Left lobe of liver (tissue), 2 donors: ENCODE measurements at regions not wholly inside any gene's neighbourhood (a gene's known extent, or its start where the extent isn't known, plus 50 kb on each side); places are given as distances from the start of the nearest gene placed in this dataset.
"Not testable (repeated sequence)": the region's sequence is repeated elsewhere in the genome, so short reads cannot be mapped to it uniquely, and the experiment has no call there.

ENCODE experiments used
- ATAC-seq: fragments of 200-7000 bp; cut with Tn5 transposase; one replicate; pipeline ENCODE4 v1.9.1; 2020; ENCODE audit warnings: mild to moderate bottlenecking, moderate library complexity
- DNase-seq: peaks from one replicate; pipeline ENCODE4 v3.0.0-alpha.2; 2020; ENCODE audit warnings: low spot score
- donor health status: DM: no; HTN: no; CAD: no; lungs with moderate emphysema.
- donor health status: DM: no; HTN: yes; CAD: no.

GRCh38 chr14:21964180-21964579, 290.6 kb upstream of the OR4E1 start:
- ATAC-seq, result no peak

GRCh38 chr14:21960636-21961035, 287.0 kb upstream of the OR4E1 start:
- ATAC-seq, result no peak
- no peak for DNase-seq

More at GRCh38 chr14:21964180-21964579, 290.6 kb upstream of the OR4E1 start:
- DNase-seq, result no peak

GRCh38 chr14:21941885-21942284, 268.3 kb upstream of the OR4E1 start:
- ATAC-seq, result no peak
- DNase-seq, result no peak

GRCh38 chr14:21940887-21941856, 267.6 kb upstream of the OR4E1 start:
- DNase-seq, result no peak
- peak; percentile 67 for ATAC-seq

GRCh38 chr14:21939836-21940235, 266.2 kb upstream of the OR4E1 start:
- no peak for ATAC-seq

GRCh38 chr14:21937996-21938395, 264.4 kb upstream of the OR4E1 start:
- ATAC-seq, result no peak
- DNase-seq, result no peak

More at GRCh38 chr14:21939836-21940235, 266.2 kb upstream of the OR4E1 start:
- DNase-seq, result no peak

GRCh38 chr14:21933681-21934080, 260.1 kb upstream of the OR4E1 start:
- peak; percentile 37 for ATAC-seq
- DNase-seq, result no peak

- DNase-seq (no peak), ATAC-seq (no peak)
Measured at GRCh38 chr14:21924479-21924878, 250.9 kb upstream of the OR4E1 start.

- DNase-seq (no peak), ATAC-seq (no peak)
Measured at GRCh38 chr14:21923820-21924219, 250.2 kb upstream of the OR4E1 start.

GRCh38 chr14:21921453-21921852, 247.8 kb upstream of the OR4E1 start:
- no peak for ATAC-seq
- no peak for DNase-seq

GRCh38 chr14:21917699-21918436, 244.2 kb upstream of the OR4E1 start:
- DNase-seq (no peak), ATAC-seq (peak; percentile 88)

GRCh38 chr14:21915826-21916225, 242.2 kb upstream of the OR4E1 start:
- ATAC-seq, result peak; percentile 67
- no peak for DNase-seq

- DNase-seq, result no peak
- ATAC-seq, result peak; percentile 77
Measured at GRCh38 chr14:21913759-21914158, 240.1 kb upstream of the OR4E1 start.

- DNase-seq (no peak), ATAC-seq (no peak)
Measured at GRCh38 chr14:21912367-21912766, 238.7 kb upstream of the OR4E1 start.

GRCh38 chr14:21911877-21912276, 238.3 kb upstream of the OR4E1 start:
- ATAC-seq, result no peak
- no peak for DNase-seq

- DNase-seq (no peak), ATAC-seq (no peak)
Measured at GRCh38 chr14:21910260-21910659, 236.6 kb upstream of the OR4E1 start.

- DNase-seq, result no peak
- peak; percentile 57 for ATAC-seq
Measured at GRCh38 chr14:21902561-21903181, 229.1 kb upstream of the OR4E1 start.

- ATAC-seq, result not testable (repeated sequence)
Measured at GRCh38 chr14:21894898-21895194, 221.2 kb upstream of the OR4E1 start.

GRCh38 chr14:21894003-21894897, 220.6 kb upstream of the OR4E1 start:
- DNase-seq, result no peak
- no peak for ATAC-seq

More at GRCh38 chr14:21894898-21895194, 221.2 kb upstream of the OR4E1 start:
- DNase-seq, result not testable (repeated sequence)

- ATAC-seq (no peak), DNase-seq (no peak)
Measured at GRCh38 chr14:21891921-21892320, 218.3 kb upstream of the OR4E1 start.
